Kidney tubule cell (primary cell): ENCODE measurements at regions not wholly inside any gene's neighbourhood (a gene's known extent, or its start where the extent isn't known, plus 50 kb on each side); places are given as distances from the start of the nearest gene placed in this dataset.

ENCODE experiments used
- DNase-seq: peaks from one replicate; pipeline ENCODE4 v3.0.0-alpha.2; 2018; ENCODE audit warnings: low spot score

DNA sequence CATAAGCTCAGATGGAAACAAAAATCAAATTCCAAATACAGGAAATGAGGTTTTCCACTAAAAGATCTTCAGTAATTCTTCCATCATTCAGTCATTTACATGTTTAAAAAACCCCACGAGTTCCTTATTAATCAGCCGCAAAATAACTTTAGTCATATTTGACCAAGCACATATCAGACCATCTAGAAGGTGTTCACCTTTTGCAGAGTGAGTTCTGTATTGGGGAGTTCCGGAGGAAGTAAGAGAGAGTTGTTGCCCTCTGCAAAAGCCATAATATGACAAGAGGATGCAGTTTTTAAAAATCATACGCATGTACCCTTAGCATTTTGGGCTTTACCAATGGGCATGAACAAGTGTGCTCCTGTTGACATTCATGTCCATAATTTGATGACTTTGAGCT, 61.6 kb downstream of the CCR1 start:
- DNase-seq: no peak

DNA sequence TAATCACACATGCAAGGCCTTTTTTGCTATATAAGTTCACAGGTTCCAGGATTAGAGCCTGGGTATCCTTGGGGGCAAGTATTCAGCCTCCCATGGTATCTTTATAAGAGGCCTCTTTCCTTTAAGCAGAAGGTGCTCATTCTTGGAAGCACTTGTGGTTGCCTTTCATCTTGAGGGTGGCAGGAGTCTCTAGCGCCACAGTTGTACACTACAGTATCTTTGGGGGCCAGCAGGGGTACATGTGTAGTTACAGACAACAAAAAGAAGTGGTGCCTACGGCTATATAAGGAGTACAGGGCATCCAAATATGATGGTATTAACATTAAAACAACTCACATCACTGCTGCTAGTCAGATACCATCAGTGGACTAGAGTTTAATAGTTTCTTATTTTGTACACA, 62.1 kb downstream of the CCR1 start:
- no peak for DNase-seq

DNA sequence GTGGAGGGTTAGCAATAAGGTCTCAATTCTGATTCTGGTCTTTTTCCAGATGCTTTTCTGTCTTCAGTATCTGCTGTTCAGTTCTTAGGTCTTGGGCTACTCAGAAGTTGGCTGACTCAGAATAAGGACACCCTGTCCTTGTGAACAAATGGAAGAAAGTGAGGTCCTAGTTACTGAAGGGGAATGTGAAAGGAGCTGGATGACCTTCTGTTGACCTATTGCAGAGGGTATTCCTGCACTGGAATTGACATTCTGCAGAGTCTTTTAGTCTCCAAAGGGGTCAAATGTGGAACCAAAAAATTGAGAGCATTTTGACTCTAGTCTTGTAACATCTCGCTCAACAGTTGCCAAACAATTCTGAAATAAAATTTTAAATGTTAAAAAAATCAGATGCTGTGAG, 63.0 kb downstream of the CCR1 start:
- DNase-seq: no peak

- no peak for DNase-seq
These were observed 64.1 kb downstream of the CCR1 start for GRCh38 chr3:46143951-46144473.

- DNase-seq: no peak
These were observed 66.3 kb downstream of the CCR1 start for GRCh38 chr3:46141813-46142212.

GRCh38 chr3:46138581-46138980, 69.5 kb downstream of the CCR1 start:
- DNase-seq: no peak

GRCh38 chr3:46135475-46135874, 72.6 kb downstream of the CCR1 start:
- no peak for DNase-seq

GRCh38 chr3:46133285-46133684, 74.8 kb downstream of the CCR1 start:
- DNase-seq: no peak

DNA sequence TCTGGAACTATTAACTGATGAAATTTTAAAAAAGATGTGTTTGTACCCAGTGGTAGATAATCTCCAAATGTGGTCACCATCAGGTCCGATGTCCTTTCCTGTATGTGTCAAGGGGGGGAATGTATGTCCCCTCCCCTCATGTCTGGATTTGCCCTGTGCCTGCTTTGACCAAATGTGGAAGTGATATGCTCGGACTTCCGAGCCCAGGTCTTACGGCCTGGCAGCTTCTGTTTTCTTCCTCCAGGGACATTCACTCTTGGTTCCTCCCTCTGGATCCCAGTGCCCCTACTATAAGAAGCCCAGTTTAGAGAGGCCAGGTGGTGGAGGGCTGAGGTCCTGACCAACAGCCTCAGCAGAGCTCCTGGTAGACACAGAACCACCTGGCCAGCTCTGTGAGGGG, 75.5 kb downstream of the CCR1 start:
- no peak for DNase-seq

DNA sequence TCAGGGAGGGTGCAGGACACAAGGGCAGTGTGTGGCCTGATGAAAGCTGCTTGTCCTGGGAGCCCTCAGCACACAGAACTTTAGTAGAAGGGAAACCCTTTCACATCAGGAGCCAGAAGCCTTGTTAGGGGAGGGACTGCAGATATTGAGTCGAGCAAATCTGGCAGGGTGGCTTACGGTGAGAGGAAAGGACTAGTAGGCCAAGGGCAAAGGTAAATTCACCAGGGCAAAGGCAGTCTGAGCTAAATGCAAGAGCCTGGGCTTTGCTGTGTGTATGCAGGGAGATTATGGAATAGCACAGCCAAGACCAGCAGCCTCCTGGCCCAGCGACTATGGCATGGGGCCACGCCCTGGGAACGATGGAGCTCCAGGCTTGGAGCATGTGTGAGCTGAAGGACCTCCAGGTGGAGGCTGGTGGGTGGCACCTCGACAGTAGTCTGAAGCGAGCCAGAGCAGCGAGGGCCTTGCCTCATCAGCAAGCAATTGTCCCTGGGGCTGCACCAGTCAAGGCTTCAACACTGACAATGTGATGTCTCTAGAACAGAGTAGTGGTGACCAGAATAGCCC, 76.1 kb downstream of the CCR1 start:
- no peak for DNase-seq

DNA sequence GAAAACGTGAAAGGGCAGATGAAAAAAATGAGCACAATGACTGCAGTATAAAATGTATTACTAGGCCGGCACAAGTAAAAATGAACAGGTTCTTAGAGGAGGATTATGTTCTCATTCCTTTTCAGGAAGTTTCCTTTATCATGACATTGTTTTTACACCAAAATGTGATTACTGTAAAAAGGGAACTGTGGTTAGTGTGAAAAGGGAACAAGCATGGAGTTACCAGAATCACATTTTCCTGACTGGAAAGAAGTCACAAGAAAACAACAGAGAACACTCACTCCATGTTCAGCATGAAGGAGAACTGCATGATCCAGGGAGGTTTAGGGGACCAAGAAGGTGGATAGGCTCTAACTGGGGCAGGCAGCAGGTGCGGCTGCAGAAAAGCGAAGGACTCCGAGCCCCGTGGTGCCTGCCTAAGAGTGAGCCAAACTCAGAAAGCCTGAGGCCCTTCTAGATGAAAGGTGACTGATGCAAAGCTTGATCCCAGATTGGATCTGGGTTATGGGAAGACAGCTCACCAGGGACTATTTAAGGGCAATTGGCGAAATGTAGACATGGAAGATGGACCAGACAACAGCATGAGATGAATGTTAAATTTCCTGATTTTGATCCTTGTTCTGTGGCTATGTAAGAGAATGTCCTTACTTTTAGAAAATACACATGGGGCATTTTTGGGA, 77.3 kb downstream of the CCR1 start:
- DNase-seq: no peak

GRCh38 chr3:46129588-46130272, 78.4 kb downstream of the CCR1 start:
- no peak for DNase-seq

DNA sequence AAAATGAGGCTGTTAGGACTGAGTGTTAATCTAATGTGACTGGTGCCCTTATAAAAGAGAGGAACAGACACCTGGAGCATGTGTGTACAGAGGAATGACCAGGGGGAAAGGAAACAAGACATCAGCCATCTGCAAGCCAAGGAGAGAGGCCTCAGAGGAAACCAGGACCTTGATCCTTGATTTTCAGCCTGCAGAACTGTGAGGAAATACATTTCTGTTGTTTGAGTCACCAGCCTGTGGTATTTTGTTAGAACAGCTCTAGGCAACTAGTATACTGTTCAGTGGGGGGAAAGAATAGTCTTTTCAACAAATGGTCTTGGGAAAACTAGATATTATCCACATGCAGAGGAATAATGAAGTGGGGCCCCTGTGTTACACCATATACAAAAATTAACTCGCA, 80.6 kb downstream of the CCR1 start:
- DNase-seq: peak; percentile 92

- no peak for DNase-seq
These were observed 83.6 kb downstream of the CCR1 start for GRCh38 chr3:46124216-46125177.

DNA sequence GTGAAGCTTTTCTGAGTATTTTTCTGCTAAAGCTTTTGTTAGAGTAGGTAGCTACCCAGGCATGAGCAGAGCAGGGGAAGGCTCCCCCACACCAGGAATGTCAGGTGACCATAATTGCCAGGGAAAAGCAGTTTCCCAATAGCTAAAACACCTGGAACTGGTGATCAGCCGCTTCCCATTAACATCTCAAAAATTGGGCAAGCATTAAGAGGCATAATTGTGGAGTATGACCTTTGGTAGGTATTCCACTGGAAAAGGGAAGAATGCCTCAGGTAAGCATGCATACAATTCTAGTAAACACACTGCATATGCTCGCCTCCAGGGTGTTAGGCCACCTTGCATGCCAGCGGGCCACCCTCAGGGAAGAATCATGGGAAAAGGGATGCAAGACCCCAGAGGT, 84.5 kb downstream of the CCR1 start:
- no peak for DNase-seq

DNA sequence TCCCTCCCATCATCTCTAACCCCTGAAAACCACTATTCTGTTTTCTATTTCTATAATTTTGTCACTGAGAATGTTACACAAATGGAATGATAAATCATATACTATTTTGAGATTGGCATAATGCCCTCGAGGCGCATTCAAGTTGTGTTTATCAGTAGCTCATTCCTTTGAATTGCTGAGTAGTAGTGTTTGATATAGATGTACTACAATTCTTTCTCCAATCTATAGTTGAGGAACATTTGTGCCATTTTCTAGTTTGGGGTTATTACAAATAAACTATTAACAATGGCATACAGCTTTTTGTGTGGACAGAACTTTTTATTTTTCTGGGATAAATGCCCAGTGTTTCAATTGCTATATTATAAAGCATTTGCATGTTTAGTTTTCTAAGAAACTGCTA, 86.0 kb downstream of the CCR1 start:
- DNase-seq: no peak

DNA sequence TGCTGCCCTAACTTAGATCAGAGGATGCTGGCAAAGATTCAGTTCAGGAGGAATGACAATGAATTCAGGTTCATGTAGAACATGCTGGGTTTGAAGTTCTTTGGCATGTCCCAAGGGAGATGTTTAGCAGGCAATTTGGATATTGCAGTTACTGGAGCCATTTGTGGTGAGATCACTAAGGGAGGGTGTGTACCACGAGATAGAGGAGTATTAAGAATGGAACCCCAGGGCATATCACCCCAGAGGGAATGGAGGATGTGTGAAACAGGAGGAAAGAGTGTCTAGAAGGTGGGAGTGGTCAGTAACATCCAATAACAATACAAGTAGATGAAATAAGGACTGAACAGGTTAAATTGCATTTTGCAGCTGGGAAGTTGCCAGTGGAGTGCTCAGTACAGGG, 87.1 kb downstream of the CCR1 start:
- no peak for DNase-seq

- no peak for DNase-seq
These were observed 88.2 kb downstream of the CCR1 start for GRCh38 chr3:46119709-46120498.

GRCh38 chr3:46119253-46119652, 88.9 kb downstream of the CCR1 start:
- DNase-seq: no peak

DNA sequence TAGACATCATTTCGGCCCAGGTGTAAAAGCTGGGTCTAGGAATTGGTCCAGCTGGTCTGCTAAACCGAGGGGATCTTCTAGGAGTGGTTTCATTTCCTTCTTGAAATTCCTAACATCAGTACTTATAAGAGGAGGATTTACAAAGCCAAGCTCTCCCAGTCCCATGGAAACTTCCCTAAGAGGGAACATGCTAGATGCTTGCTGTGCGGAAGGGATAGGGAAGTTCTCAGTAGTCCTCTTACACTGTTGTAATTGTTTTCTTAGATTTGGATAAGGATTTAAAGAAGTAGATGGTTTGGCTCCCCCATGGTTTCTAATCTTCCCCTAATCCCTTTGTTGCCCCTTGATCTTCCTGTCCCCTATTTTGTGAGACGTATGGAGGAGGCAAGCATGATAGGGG, 89.7 kb upstream of the XCR1 start:
- no peak for DNase-seq

- DNase-seq: peak; percentile 92
These were observed 87.2 kb upstream of the XCR1 start for GRCh38 chr3:46114323-46114988.
